H1 (cell line): ENCODE measurements at regions not wholly inside any gene's neighbourhood (a gene's known extent, or its start where the extent isn't known, plus 50 kb on each side); places are given as distances from the start of the nearest gene placed in this dataset.

ENCODE experiments used
- GABPA ChIP-seq: IDR thresholded peaks from 2 replicates; pipeline ENCODE4 v1.6.1; 2011; ENCODE audit warnings: mild to moderate bottlenecking, low read length, moderate library complexity, borderline replicate concordance; ENCODE audit not compliant: insufficient read depth
- SIN3A ChIP-seq, 2 experiments: IDR thresholded peaks in 1 of 2; conservative IDR thresholded peaks in 1 of 2; 2 replicates each; pipeline ENCODE4 v1.6.1; 2011 to 2012; ENCODE audit warnings: low read length in 2 of 2, improper control_type of control experiment in 1 of 2, low read depth in 1 of 2, mild to moderate bottlenecking in 1 of 2
- TAF1 ChIP-seq: IDR thresholded peaks from 2 replicates; pipeline ENCODE4 v1.6.1; 2011; ENCODE audit warnings: mild to moderate bottlenecking, low read depth, low read length
- TBP ChIP-seq: IDR thresholded peaks from 2 replicates; pipeline ENCODE4 v1.6.1; 2011; ENCODE audit warnings: low read depth, low read length, improper control_type of control experiment

- TF ChIP-seq TAF1 (no peak), GABPA (no peak), SIN3A (conservative IDR thresholded peaks at IDR 0.05 in 1 of 2, IDR thresholded peaks at IDR 0.05 in 1 of 2; ENCODE audit: low read depth in 1 of 2, low read length in 2 of 2) (no peak), TBP (no peak)
Observed at GRCh38 chr5:103808464-103809106, 246.0 kb upstream of the NUDT12 start.
